CD14-positive monocyte (primary cell): ENCODE measurements at regions not wholly inside any gene's neighbourhood (a gene's known extent, or its start where the extent isn't known, plus 50 kb on each side); places are given as distances from the start of the nearest gene placed in this dataset.

ENCODE experiments used
- DNase-seq, 3 donors: peaks; one replicate each; pipeline ENCODE4 v3.0.0-alpha.2; 2011 to 2022
- H2AFZ ChIP-seq: 2 replicates; pipeline ENCODE4 v1.6.0; 2012; ENCODE audit warnings: mild to moderate bottlenecking, low read depth, low read length, inconsistent platforms; ENCODE audit not compliant: insufficient read depth, poor library complexity, severe bottlenecking
- H3K27ac ChIP-seq, 2 donors: 1 replicate in 1 of 2; 2 replicates in 1 of 2; pipeline ENCODE4 v1.5.1; 2012 to 2013; ENCODE audit warnings: low read length in 2 of 2, control low read depth in 1 of 2, inconsistent platforms in 1 of 2, low read depth in 1 of 2, mild to moderate bottlenecking in 1 of 2
- H3K27me3 ChIP-seq, 2 donors: one replicate each; pipeline versions ENCODE4 v1.6.0 to v1.6.1; 2011 to 2013; ENCODE audit warnings: low read length in 2 of 2; ENCODE audit not compliant: control insufficient read depth in 2 of 2, insufficient read depth in 2 of 2
- H3K36me3 ChIP-seq, 2 donors: replicated peaks in 1 of 2; 1 replicate in 1 of 2; 2 replicates in 1 of 2; pipeline versions ENCODE4 v1.5.1 to v1.6.1; 2012 to 2013; ENCODE audit warnings: low read length in 2 of 2, control low read depth in 1 of 2, inconsistent platforms in 1 of 2, mild to moderate bottlenecking in 1 of 2; ENCODE audit not compliant: insufficient read depth in 2 of 2, control insufficient read depth in 1 of 2
- H3K4me1 ChIP-seq, 2 donors: 1 replicate in 1 of 2; 2 replicates in 1 of 2; pipeline versions ENCODE4 v1.5.1 to v1.6.1; 2012 to 2013; ENCODE audit warnings: low read length in 2 of 2, control low read depth in 1 of 2, inconsistent platforms in 1 of 2, mild to moderate bottlenecking in 1 of 2, moderate library complexity in 1 of 2; ENCODE audit not compliant: insufficient read depth in 2 of 2, control insufficient read depth in 1 of 2
- H3K4me2 ChIP-seq: replicated peaks from 2 replicates; pipeline ENCODE3; 2012; ENCODE audit warnings: low read length, moderate library complexity, mild to moderate bottlenecking; ENCODE audit not compliant: poor library complexity, severe bottlenecking; ENCODE audit errors: extremely low read depth
- H3K4me3 ChIP-seq, 3 experiments: fragments of 200-600 bp in 1 of 3; sonication (generic) in 1 of 3; replicated peaks in 1 of 3; 1 replicate in 2 of 3; 2 replicates in 1 of 3; pipeline ENCODE4 v1.5.1; 2011 to 2013; ENCODE audit warnings: low read length in 3 of 3, mild to moderate bottlenecking in 3 of 3, control low read depth in 2 of 3, low read depth in 2 of 3, inconsistent platforms in 1 of 3, moderate library complexity in 1 of 3
- H3K79me2 ChIP-seq: 2 replicates; pipeline ENCODE4 v1.6.0; 2012; ENCODE audit warnings: mild to moderate bottlenecking, control low read depth, inconsistent platforms, low read length, moderate library complexity; ENCODE audit not compliant: insufficient read depth
- H3K9ac ChIP-seq: 2 replicates; pipeline ENCODE4 v1.6.0; 2017; ENCODE audit warnings: low read length, mild to moderate bottlenecking; ENCODE audit not compliant: insufficient read depth, poor library complexity, severe bottlenecking
- H3K9me3 ChIP-seq, 2 donors: replicated peaks in 1 of 2; 1 replicate in 1 of 2; 2 replicates in 1 of 2; pipeline versions ENCODE4 v1.5.1 to v1.6.1; 2012 to 2013; ENCODE audit warnings: low read length in 2 of 2, control low read depth in 1 of 2; ENCODE audit not compliant: control insufficient read depth in 1 of 2, insufficient read depth in 1 of 2
- H4K20me1 ChIP-seq: 2 replicates; pipeline ENCODE4 v1.6.0; 2012; ENCODE audit warnings: mild to moderate bottlenecking, low read length, control low read depth, moderate library complexity; ENCODE audit not compliant: insufficient read depth
- H3K27ac Mint-ChIP-seq, 7 donors: one replicate each; pipeline ENCODE4 v1.8.0; 2020; ENCODE audit warnings: mild to moderate bottlenecking in 7 of 7, mixed read lengths in 7 of 7, moderate library complexity in 6 of 7, inconsistent platforms in 2 of 7
- H3K27me3 Mint-ChIP-seq, 3 donors: one replicate each; pipeline ENCODE4 v1.8.0; 2021 to 2022; ENCODE audit warnings: low read depth in 3 of 3, mild to moderate bottlenecking in 3 of 3, mixed read lengths in 3 of 3, moderate library complexity in 3 of 3, inconsistent platforms in 1 of 3
- H3K36me3 Mint-ChIP-seq, 2 donors: one replicate each; pipeline ENCODE4 v1.8.0; 2020; ENCODE audit warnings: mixed read lengths in 2 of 2, inconsistent platforms in 1 of 2, mild to moderate bottlenecking in 1 of 2
- H3K4me1 Mint-ChIP-seq: one replicate; pipeline ENCODE4 v1.8.0; 2020; ENCODE audit warnings: mild to moderate bottlenecking, mixed read lengths
- H3K4me3 Mint-ChIP-seq, 2 donors: one replicate each; pipeline ENCODE4 v1.8.0; 2020; ENCODE audit warnings: mild to moderate bottlenecking in 2 of 2, mixed read lengths in 2 of 2, moderate library complexity in 1 of 2
- H3K9me3 Mint-ChIP-seq, 7 donors: one replicate each; pipeline ENCODE4 v1.8.0; 2020 to 2022; ENCODE audit warnings: mixed read lengths in 7 of 7, mild to moderate bottlenecking in 6 of 7, moderate library complexity in 6 of 7, inconsistent platforms in 2 of 7
- WGBS: methylation state at CpG from one replicate; pipeline ENCODE4 v1.1.5; 2013; ENCODE audit warnings: missing lambda C conversion rate; ENCODE audit not compliant: insufficient coverage; 5-methylcytosine and 5-hydroxymethylcytosine counted together
- intact Hi-C, 2 donors: fragments of 100-400 bp; cut with micrococcal nuclease; formaldehyde crosslinking; loops; one replicate each; pipeline versions ENCODE4 v1.15.0 to v1.15.1; 2023
- TF ChIP-seq, protein P1 (sequence below): fragments of 200-600 bp; IDR thresholded peaks from one replicate; pipeline ENCODE4 v1.8.0; 2022; ENCODE audit warnings: antibody characterized with exemption, mild to moderate bottlenecking

DNA sequence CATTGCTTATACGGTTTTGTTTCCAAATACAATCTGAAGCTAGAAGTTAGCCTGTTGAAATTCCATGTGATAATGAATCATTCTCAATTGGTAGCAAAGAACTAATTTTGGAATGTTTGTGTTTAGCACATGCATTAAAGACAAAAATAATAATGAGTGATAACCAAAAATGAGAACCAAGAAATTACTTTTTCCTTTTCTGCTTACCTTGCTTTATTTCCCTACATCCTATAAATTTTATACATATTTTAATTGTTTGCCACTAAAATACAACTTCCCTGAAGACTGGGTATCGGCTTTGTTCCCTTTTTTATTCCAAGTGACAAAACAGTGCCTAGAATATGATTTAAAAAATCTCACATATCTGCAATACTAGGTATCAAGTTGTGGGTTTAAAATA lies 203.8 kb upstream of the TACR3 start:
- no peaks in the 10 kb centered on the region for H3K4me1 ChIP-seq
- H2AFZ ChIP-seq: no peak overlapping the region
- Mint-ChIP-seq H3K9me3 (no peaks in the 10 kb centered on the region), H3K4me1 (no peaks in the 10 kb centered on the region), H3K27ac (no peak overlapping the region), H3K27me3 (peaks cover 0 to 6% (median 0%) of the 10 kb centered on the region in 3 donors), H3K4me3 (no peak overlapping the region), H3K36me3 (no peaks in the 10 kb centered on the region)
- WGBS: no CpG with 5 or more reads among the region's 2 CpGs
- no peaks in the 10 kb centered on the region for H3K36me3 ChIP-seq
- H3K4me2 ChIP-seq: no peak overlapping the region
- H3K9me3 ChIP-seq: no peaks in the 10 kb centered on the region
- intact Hi-C loops: no loop called here
- H4K20me1 ChIP-seq: no peaks in the 10 kb centered on the region
- no peaks in the 10 kb centered on the region for H3K79me2 ChIP-seq
- H3K9ac ChIP-seq: no peak overlapping the region
- TF ChIP-seq, protein P1, sequence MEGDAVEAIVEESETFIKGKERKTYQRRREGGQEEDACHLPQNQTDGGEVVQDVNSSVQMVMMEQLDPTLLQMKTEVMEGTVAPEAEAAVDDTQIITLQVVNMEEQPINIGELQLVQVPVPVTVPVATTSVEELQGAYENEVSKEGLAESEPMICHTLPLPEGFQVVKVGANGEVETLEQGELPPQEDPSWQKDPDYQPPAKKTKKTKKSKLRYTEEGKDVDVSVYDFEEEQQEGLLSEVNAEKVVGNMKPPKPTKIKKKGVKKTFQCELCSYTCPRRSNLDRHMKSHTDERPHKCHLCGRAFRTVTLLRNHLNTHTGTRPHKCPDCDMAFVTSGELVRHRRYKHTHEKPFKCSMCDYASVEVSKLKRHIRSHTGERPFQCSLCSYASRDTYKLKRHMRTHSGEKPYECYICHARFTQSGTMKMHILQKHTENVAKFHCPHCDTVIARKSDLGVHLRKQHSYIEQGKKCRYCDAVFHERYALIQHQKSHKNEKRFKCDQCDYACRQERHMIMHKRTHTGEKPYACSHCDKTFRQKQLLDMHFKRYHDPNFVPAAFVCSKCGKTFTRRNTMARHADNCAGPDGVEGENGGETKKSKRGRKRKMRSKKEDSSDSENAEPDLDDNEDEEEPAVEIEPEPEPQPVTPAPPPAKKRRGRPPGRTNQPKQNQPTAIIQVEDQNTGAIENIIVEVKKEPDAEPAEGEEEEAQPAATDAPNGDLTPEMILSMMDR: no peak
- no peak overlapping the region for H3K4me3 ChIP-seq
- H3K27ac ChIP-seq: no peak overlapping the region
- DNase-seq: no peak
- H3K27me3 ChIP-seq: no peaks in the 10 kb centered on the region

- H3K27me3 Mint-ChIP-seq: peaks cover 0 to 3% (median 0%) of the 10 kb centered on the region in 3 donors
- no peak overlapping the region for H3K27ac Mint-ChIP-seq
- H3K36me3 Mint-ChIP-seq: no peaks in the 10 kb centered on the region
- no peak overlapping the region for H3K27ac ChIP-seq
- H2AFZ ChIP-seq: no peak overlapping the region
- no peak overlapping the region for H3K9ac ChIP-seq
- intact Hi-C loops: no loop called here
- no peaks in the 10 kb centered on the region for H3K9me3 Mint-ChIP-seq
- no peak overlapping the region for H3K4me2 ChIP-seq
- no peaks in the 10 kb centered on the region for H3K9me3 ChIP-seq
- no peaks in the 10 kb centered on the region for H3K27me3 ChIP-seq
- no peaks in the 10 kb centered on the region for H3K4me1 ChIP-seq
- WGBS: no CpG with 5 or more reads among the region's 1 CpG
- no peak for DNase-seq
- no peaks in the 10 kb centered on the region for H3K36me3 ChIP-seq
- H4K20me1 ChIP-seq: no peaks in the 10 kb centered on the region
- no peak overlapping the region for H3K4me3 ChIP-seq
- H3K4me1 Mint-ChIP-seq: no peaks in the 10 kb centered on the region
- no peaks in the 10 kb centered on the region for H3K79me2 ChIP-seq
- TF ChIP-seq, protein P1: no peak
- H3K4me3 Mint-ChIP-seq: no peak overlapping the region
Measured at GRCh38 chr4:103918214-103918613, 198.4 kb upstream of the TACR3 start.
